H1 (cell line): ENCODE measurements at regions not wholly inside any gene's neighbourhood (a gene's known extent, or its start where the extent isn't known, plus 50 kb on each side); places are given as distances from the start of the nearest gene placed in this dataset.

Source experiments
- CTCF ChIA-PET: fragments of 300-600 bp; sonication (Branson Sonifier 250); formaldehyde crosslinking; loops from one replicate; lab custom pipeline; 2021; ENCODE audit not compliant: partially characterized antibody; lab: Charles Lee
- POLR2A ChIA-PET: fragments of 300-600 bp; sonication (Branson Sonifier 250); formaldehyde crosslinking; loops from one replicate; lab custom pipeline; 2021; ENCODE audit warnings: inconsistent platforms; ENCODE audit not compliant: partially characterized antibody; lab: Charles Lee
- DNase-seq, 2 experiments: peaks; one replicate each; pipeline versions ENCODE4 v3.0.0 to v3.0.0-alpha.2; 2010 to 2022; ENCODE audit warnings: low spot score in 2 of 2, low read depth in 1 of 2, mixed read lengths in 1 of 2
- FAIRE-seq: peaks from 2 replicates; lab custom pipeline; 2011; peaks lifted over from hg19 to GRCh38; lab: Jason Lieb, UNC
- H2AFZ ChIP-seq: 2 replicates; pipeline ENCODE4 v1.8.1; 2012; ENCODE audit warnings: low read length, inconsistent platforms
- H2AK5ac ChIP-seq: 2 replicates; pipeline ENCODE4 v1.6.1; 2013; ENCODE audit warnings: low read depth, low read length
- H2BK120ac ChIP-seq: replicated peaks from 2 replicates; pipeline ENCODE3; 2013; ENCODE audit warnings: low read depth, low read length, inconsistent platforms
- H2BK12ac ChIP-seq: 2 replicates; pipeline ENCODE4 v1.6.1; 2013; ENCODE audit warnings: low read depth, low read length
- H2BK15ac ChIP-seq: 2 replicates; pipeline ENCODE4 v1.6.1; 2013; ENCODE audit warnings: low read length
- H2BK20ac ChIP-seq: 2 replicates; pipeline ENCODE4 v1.6.1; 2013; ENCODE audit warnings: low read length
- H2BK5ac ChIP-seq: 2 replicates; pipeline ENCODE4 v1.6.1; 2013; ENCODE audit warnings: low read depth, low read length
- H3K14ac ChIP-seq: 2 replicates; pipeline ENCODE4 v1.6.1; 2013; ENCODE audit warnings: inconsistent platforms; ENCODE audit not compliant: insufficient read length
- H3K18ac ChIP-seq: 2 replicates; pipeline ENCODE4 v1.6.1; 2013; ENCODE audit warnings: low read length; ENCODE audit errors: extremely low read depth
- H3K23ac ChIP-seq: 2 replicates; pipeline ENCODE4 v1.6.1; 2013; ENCODE audit warnings: inconsistent platforms; ENCODE audit not compliant: insufficient read length
- H3K23me2 ChIP-seq: 2 replicates; pipeline ENCODE4 v1.6.1; 2013; ENCODE audit warnings: low read depth, low read length
- H3K27ac ChIP-seq: 2 replicates; pipeline ENCODE4 v1.6.1; 2011; ENCODE audit warnings: low read depth, low read length, inconsistent platforms
- H3K27me3 ChIP-seq, 4 experiments: replicated peaks in 1 of 4; 1 replicate in 1 of 4; 2 replicates in 3 of 4; pipeline versions ENCODE4 v1.6.1 to v1.8.1; 2011 to 2013; ENCODE audit warnings: low read length in 3 of 4, mild to moderate bottlenecking in 3 of 4, inconsistent platforms in 2 of 4, mixed read lengths in 2 of 4, moderate library complexity in 1 of 4; ENCODE audit not compliant: control insufficient read depth in 3 of 4, insufficient read depth in 3 of 4; ENCODE audit errors: extremely low read depth in 1 of 4
- H3K36me3 ChIP-seq, 4 experiments: 2 replicates each; pipeline versions ENCODE4 v1.6.1 to v1.8.1; 2011 to 2013; ENCODE audit warnings: mild to moderate bottlenecking in 4 of 4, low read length in 3 of 4, moderate library complexity in 2 of 4, control low read depth in 1 of 4, inconsistent platforms in 1 of 4; ENCODE audit not compliant: insufficient read depth in 4 of 4, control insufficient read depth in 2 of 4
- H3K4ac ChIP-seq: replicated peaks from 2 replicates; pipeline ENCODE3; 2013; ENCODE audit warnings: low read length, low read depth, mixed read lengths, inconsistent platforms; ENCODE audit not compliant: insufficient read length
- H3K4me1 ChIP-seq, 4 experiments: replicated peaks in 1 of 4; 1 replicate in 1 of 4; 2 replicates in 3 of 4; pipeline versions ENCODE4 v1.6.1 to v1.8.1; 2011 to 2013; ENCODE audit warnings: low read length in 3 of 4, inconsistent platforms in 2 of 4, mixed read lengths in 1 of 4; ENCODE audit not compliant: insufficient read depth in 4 of 4, control insufficient read depth in 3 of 4
- H3K4me2 ChIP-seq, 2 experiments: 2 replicates each; pipeline versions ENCODE4 v1.6.1 to v1.8.1; 2011 to 2013; ENCODE audit warnings: low read depth in 2 of 2, low read length in 2 of 2, control low read depth in 1 of 2, inconsistent platforms in 1 of 2, mild to moderate bottlenecking in 1 of 2; ENCODE audit not compliant: insufficient read depth in 1 of 2
- H3K4me3 ChIP-seq, 4 experiments: fragments of 200-600, 300-600 bp in 1 of 4; sonication (generic), shearing (Covaris generic), sonication (Bioruptor Twin) in 1 of 4; 2 replicates each; pipeline versions ENCODE4 v1.5.1 to v1.8.1; 2011 to 2016; ENCODE audit warnings: low read length in 4 of 4, low read depth in 3 of 4, control low read depth in 2 of 4, inconsistent platforms in 2 of 4, mild to moderate bottlenecking in 2 of 4, mixed read lengths in 1 of 4, moderate library complexity in 1 of 4; ENCODE audit not compliant: insufficient read depth in 2 of 4; ENCODE audit errors: extremely low read depth in 1 of 4
- H3K56ac ChIP-seq: replicated peaks from 2 replicates; pipeline ENCODE3; 2013; ENCODE audit warnings: low read depth, mild to moderate bottlenecking, mixed read lengths, low read length, inconsistent platforms; ENCODE audit not compliant: insufficient read length
- H3K79me1 ChIP-seq: 2 replicates; pipeline ENCODE4 v1.6.1; 2013; ENCODE audit warnings: low read depth, low read length, control low read depth
- H3K79me2 ChIP-seq, 2 experiments: 2 replicates each; pipeline versions ENCODE4 v1.6.1 to v1.8.1; 2012 to 2013; ENCODE audit warnings: low read length in 2 of 2, mild to moderate bottlenecking in 2 of 2, inconsistent platforms in 1 of 2; ENCODE audit not compliant: insufficient read depth in 2 of 2, control insufficient read depth in 1 of 2
- H3K9ac ChIP-seq, 4 experiments: replicated peaks in 1 of 4; 1 replicate in 1 of 4; 2 replicates in 3 of 4; pipeline versions ENCODE4 v1.6.1 to v1.8.1; 2011 to 2013; ENCODE audit warnings: low read depth in 3 of 4, low read length in 3 of 4, control low read depth in 2 of 4, mild to moderate bottlenecking in 2 of 4, moderate library complexity in 2 of 4, inconsistent platforms in 1 of 4; ENCODE audit errors: extremely low read depth in 1 of 4
- H3K9me3 ChIP-seq, 2 experiments: 2 replicates each; pipeline versions ENCODE4 v1.6.1 to v1.8.1; 2012 to 2013; ENCODE audit warnings: mild to moderate bottlenecking in 2 of 2, moderate library complexity in 2 of 2, control low read depth in 1 of 2, inconsistent platforms in 1 of 2, low read depth in 1 of 2, low read length in 1 of 2, mixed read lengths in 1 of 2; ENCODE audit not compliant: insufficient read depth in 2 of 2
- H4K20me1 ChIP-seq, 2 experiments: replicated peaks in 1 of 2; 2 replicates each; pipeline versions ENCODE3 to v1.8.1; 2011 to 2013; ENCODE audit warnings: inconsistent platforms in 2 of 2, low read length in 2 of 2, mild to moderate bottlenecking in 1 of 2; ENCODE audit not compliant: insufficient read depth in 2 of 2, control insufficient read depth in 1 of 2
- H4K5ac ChIP-seq: 2 replicates; pipeline ENCODE4 v1.6.1; 2013; ENCODE audit warnings: low read length, low read depth, mixed read lengths, inconsistent platforms; ENCODE audit not compliant: insufficient read length
- H4K8ac ChIP-seq: 2 replicates; pipeline ENCODE4 v1.8.0; 2013; ENCODE audit warnings: mild to moderate bottlenecking, moderate library complexity, low read length, inconsistent platforms; ENCODE audit not compliant: insufficient read depth; ENCODE audit errors: extremely low read depth
- H4K91ac ChIP-seq: replicated peaks from 2 replicates; pipeline ENCODE3; 2013; ENCODE audit warnings: low read length, mixed read lengths, inconsistent platforms; ENCODE audit not compliant: insufficient read length
- BACH1 ChIP-seq: IDR thresholded peaks from 2 replicates; pipeline ENCODE4 v1.6.1; 2012; ENCODE audit warnings: low read length, improper control_type of control experiment
- FOSL1 ChIP-seq: IDR thresholded peaks from 2 replicates; pipeline ENCODE4 v1.6.1; 2011; ENCODE audit warnings: mild to moderate bottlenecking, low read depth, low read length, moderate library complexity; ENCODE audit not compliant: insufficient read depth
- RAD21 ChIP-seq, 2 experiments: IDR thresholded peaks in 1 of 2; conservative IDR thresholded peaks in 1 of 2; 2 replicates each; pipeline ENCODE4 v1.6.1; 2011; ENCODE audit warnings: low read depth in 2 of 2, low read length in 2 of 2, improper control_type of control experiment in 1 of 2, inconsistent platforms in 1 of 2, mild to moderate bottlenecking in 1 of 2, moderate library complexity in 1 of 2
- RBBP5 ChIP-seq: IDR thresholded peaks from 2 replicates; pipeline ENCODE4 v1.7.1; 2012; ENCODE audit warnings: low read depth, mild to moderate bottlenecking, inconsistent platforms, low read length, moderate library complexity, borderline replicate concordance

DNA sequence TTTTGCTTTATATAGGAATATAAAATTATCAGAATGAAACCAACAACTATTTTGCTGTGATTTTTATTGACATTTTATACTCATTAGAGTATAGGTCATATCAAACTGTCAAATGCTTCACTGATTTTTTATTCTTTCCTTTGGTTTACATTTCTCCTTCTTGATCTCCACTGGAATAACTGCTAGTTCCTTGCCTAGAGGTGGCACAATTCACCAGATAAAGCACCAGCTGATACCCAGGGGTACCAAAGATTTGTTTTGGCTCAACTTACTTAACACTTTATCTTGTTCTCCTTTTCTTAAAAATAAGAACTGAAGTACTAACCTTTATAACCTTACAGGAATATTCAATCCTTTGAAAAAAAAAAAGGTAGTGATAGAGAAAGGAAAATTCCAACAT lies 725.1 kb upstream of the CHORDC1 start:
- TF ChIP-seq FOSL1 (no peak), BACH1 (no peak), RBBP5 (no peak), RAD21 (IDR thresholded peaks at IDR 0.05 in 1 of 2, conservative IDR thresholded peaks at IDR 0.05 in 1 of 2; ENCODE audit: low read depth in 2 of 2, low read length in 2 of 2) (peak; percentile 43 to 59)
- H3K4me1 ChIP-seq = no peaks in the 10 kb centered on the region
- no peak overlapping the region for H3K4ac ChIP-seq
- H3K9me3 ChIP-seq = no peaks in the 10 kb centered on the region
- no peak overlapping the region for H3K18ac ChIP-seq
- no peaks in the 10 kb centered on the region for H3K36me3 ChIP-seq
- no peak overlapping the region for H3K56ac ChIP-seq
- no peaks in the 10 kb centered on the region for H3K79me1 ChIP-seq
- DNase-seq = no peak
- no peak overlapping the region for H3K9ac ChIP-seq
- H2BK12ac ChIP-seq = no peak overlapping the region
- H3K27ac ChIP-seq = no peak overlapping the region
- H2BK120ac ChIP-seq = no peak overlapping the region
- no peaks in the 10 kb centered on the region for H3K23me2 ChIP-seq
- no peak overlapping the region for H2BK5ac ChIP-seq
- H4K20me1 ChIP-seq = no peaks in the 10 kb centered on the region
- CTCF ChIA-PET = no interaction called here
- no peak overlapping the region for H4K8ac ChIP-seq
- H3K14ac ChIP-seq = no peak overlapping the region
- no peak overlapping the region for H4K91ac ChIP-seq
- H3K27me3 ChIP-seq = no peaks in the 10 kb centered on the region
- H2BK20ac ChIP-seq = no peak overlapping the region
- H2AFZ ChIP-seq = no peak overlapping the region
- H3K4me3 ChIP-seq = no peak overlapping the region
- no peaks in the 10 kb centered on the region for H3K79me2 ChIP-seq
- H2AK5ac ChIP-seq = no peak overlapping the region
- no peak overlapping the region for H2BK15ac ChIP-seq
- no peak for FAIRE-seq
- POLR2A ChIA-PET = no interaction called here
- no peak overlapping the region for H3K4me2 ChIP-seq
- H4K5ac ChIP-seq = no peak overlapping the region
- no peak overlapping the region for H3K23ac ChIP-seq
